ENCODE measurements at regions not wholly inside any gene's neighbourhood (a gene's known extent, or its start where the extent isn't known, plus 50 kb on each side); places are given as distances from the start of the nearest gene placed in this dataset.
"Not testable (repeated sequence)": the region's sequence is repeated elsewhere in the genome, so short reads cannot be mapped to it uniquely, and the experiment has no call there.

DNA sequence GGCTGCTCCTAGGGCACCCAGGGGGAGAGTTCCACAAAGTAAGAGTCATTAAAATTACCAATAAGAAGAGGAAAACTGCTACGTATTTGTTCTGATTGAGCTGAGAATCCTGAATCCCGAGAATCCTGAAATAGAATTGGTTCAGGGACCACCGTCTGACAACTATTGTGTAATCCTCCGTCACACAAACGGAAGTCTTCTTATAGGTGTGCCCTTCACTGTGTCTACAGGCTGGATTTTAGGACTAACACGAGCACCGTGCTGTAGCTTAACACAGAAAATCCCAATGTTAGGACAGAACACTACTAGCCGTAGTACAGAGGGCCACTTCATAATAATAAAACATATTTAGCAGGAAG is 50.6 kb upstream of the RNF182 start:
- Histone ChIP-seq H3K36me3 (no peaks in the 10 kb centered on the region), H3K4me1 (peaks cover 0 to 12% (median 2%) of the 10 kb centered on the region in 4 donors), H3K9me3 (no peaks in the 10 kb centered on the region), H3K4me3 (peak overlapping the region; percentile 41 to 66 (median 54)), H3K27ac (peak overlapping the region in 1 of 4 donors; percentile 16), H3K27me3 (no peaks in the 10 kb centered on the region)
- TF ChIP-seq CTCF (IDR thresholded peaks at IDR 0.05) (no peak), POLR2A (IDR thresholded peaks at IDR 0.05) (no peak)
- no peak for DNase-seq

- Histone ChIP-seq H3K36me3 (no peaks in the 10 kb centered on the region), H3K27ac (peak overlapping the region in 1 of 4 donors; percentile 16), H3K4me1 (peaks cover 0 to 12% (median 2%) of the 10 kb centered on the region in 4 donors), H3K4me3 (peak overlapping the region; percentile 41 to 66 (median 54)), H3K9me3 (no peaks in the 10 kb centered on the region), H3K27me3 (no peaks in the 10 kb centered on the region)
- TF ChIP-seq POLR2A (IDR thresholded peaks at IDR 0.05), result no peak
- peak; percentile 21 to 79 (median 64) for TF ChIP-seq CTCF (IDR thresholded peaks at IDR 0.05)
- DNase-seq, result peak; percentile 77 to 88 (median 81)
These were observed 51.2 kb upstream of the RNF182 start for GRCh38 chr6:13873288-13874190.

DNA sequence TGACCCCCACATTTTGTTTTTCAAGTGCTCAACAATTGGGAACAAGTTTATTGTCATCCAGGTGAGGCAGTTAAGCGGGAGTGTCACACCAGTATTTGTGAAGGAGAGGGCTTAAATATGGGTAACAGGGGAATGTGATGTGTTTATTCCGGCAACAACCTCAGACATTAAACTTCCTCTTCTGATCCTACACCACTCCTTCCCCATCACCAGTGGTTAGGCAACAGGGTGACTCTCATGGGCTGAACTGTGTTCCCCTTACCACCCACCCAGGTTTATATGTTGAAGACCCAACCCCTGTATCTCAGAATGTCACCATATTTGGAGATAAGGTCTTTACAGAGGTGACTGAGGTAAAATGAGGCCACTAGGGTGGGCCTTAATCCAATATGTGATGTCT is 52.1 kb upstream of the RNF182 start:
- H3K27me3 ChIP-seq, result no peaks in the 10 kb centered on the region
- no peak overlapping the region for H3K4me3 ChIP-seq
- H3K27ac ChIP-seq, result no peak overlapping the region
- TF ChIP-seq POLR2A (IDR thresholded peaks at IDR 0.05), result no peak
- no peak for TF ChIP-seq CTCF (IDR thresholded peaks at IDR 0.05)
- no peaks in the 10 kb centered on the region for H3K36me3 ChIP-seq
- peaks cover 0 to 12% (median 2%) of the 10 kb centered on the region in 4 donors for H3K4me1 ChIP-seq
- no peak for DNase-seq
- H3K9me3 ChIP-seq, result no peaks in the 10 kb centered on the region

DNA sequence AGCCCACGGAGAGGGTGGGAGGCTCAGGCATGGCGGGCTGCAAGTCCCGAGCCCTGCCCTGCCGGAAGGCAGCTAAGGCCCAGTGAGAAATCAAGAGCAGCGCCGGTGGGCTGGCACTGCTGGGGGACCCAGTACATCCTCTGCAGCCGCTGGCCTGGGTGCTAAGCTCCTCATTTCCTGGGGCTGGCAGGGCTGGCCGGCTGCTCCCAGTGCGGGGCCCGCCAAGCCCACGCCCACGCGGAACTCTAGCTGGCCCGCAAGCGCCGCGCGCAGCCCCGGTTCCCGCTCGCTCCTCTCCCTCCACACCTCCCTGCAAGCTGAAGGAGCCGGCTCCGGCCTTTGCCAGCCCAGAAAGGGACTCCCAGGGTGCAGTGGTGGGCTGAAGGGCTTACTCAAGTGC is 52.7 kb upstream of the RNF182 start:
- not testable (repeated sequence) for H3K9me3 ChIP-seq, H3K36me3 ChIP-seq, DNase-seq, H3K27ac ChIP-seq, H3K27me3 ChIP-seq, H3K4me3 ChIP-seq
- peaks cover 0 to 12% (median 2%) of the 10 kb centered on the region in 4 donors for H3K4me1 ChIP-seq

GRCh38 chr6:13870214-13870830 is 54.4 kb upstream of the RNF182 start:
- TF ChIP-seq POLR2A (IDR thresholded peaks at IDR 0.05) (no peak), CTCF (IDR thresholded peaks at IDR 0.05) (no peak)
- peaks cover 0 to 12% (median 2%) of the 10 kb centered on the region in 4 donors for H3K4me1 ChIP-seq
- H3K27me3 ChIP-seq, result no peaks in the 10 kb centered on the region
- H3K36me3 ChIP-seq, result no peaks in the 10 kb centered on the region
- DNase-seq, result no peak
- no peak overlapping the region for H3K4me3 ChIP-seq
- H3K9me3 ChIP-seq, result no peaks in the 10 kb centered on the region
- no peak overlapping the region for H3K27ac ChIP-seq

- H3K27ac ChIP-seq, result no peak overlapping the region
- peaks cover 0 to 3% (median 1%) of the 10 kb centered on the region in 4 donors for H3K4me1 ChIP-seq
- DNase-seq, result no peak
- TF ChIP-seq POLR2A (IDR thresholded peaks at IDR 0.05) (no peak), CTCF (IDR thresholded peaks at IDR 0.05) (no peak)
- H3K9me3 ChIP-seq, result no peaks in the 10 kb centered on the region
- no peaks in the 10 kb centered on the region for H3K27me3 ChIP-seq
- H3K4me3 ChIP-seq, result no peak overlapping the region
- no peaks in the 10 kb centered on the region for H3K36me3 ChIP-seq
These were observed 53.9 kb upstream of the MCUR1 start for GRCh38 chr6:13868236-13868635.

Measured in Peyer's patch (tissue), 4 donors.